Mesodermal cell (in vitro differentiated cells): ENCODE measurements at regions not wholly inside any gene's neighbourhood (a gene's known extent, or its start where the extent isn't known, plus 50 kb on each side); places are given as distances from the start of the nearest gene placed in this dataset.

ENCODE experiments used
- H3K27ac ChIP-seq: 2 replicates; pipeline ENCODE4 v1.7.0; 2013; ENCODE audit warnings: mild to moderate bottlenecking, low read depth, low read length, moderate library complexity; ENCODE audit not compliant: severe bottlenecking
- H3K36me3 ChIP-seq: 2 replicates; pipeline ENCODE4 v1.7.1; 2013; ENCODE audit warnings: mild to moderate bottlenecking, low read length, moderate library complexity; ENCODE audit not compliant: control insufficient read depth, insufficient read depth
- H3K4me1 ChIP-seq: one replicate; pipeline ENCODE4 v1.7.1; 2013; ENCODE audit warnings: mild to moderate bottlenecking, low read length; ENCODE audit not compliant: insufficient read depth, control insufficient read depth, poor library complexity, severe bottlenecking
- H3K4me3 ChIP-seq: 2 replicates; pipeline ENCODE4 v1.7.0; 2013; ENCODE audit warnings: low read length, control low read depth, mild to moderate bottlenecking; ENCODE audit not compliant: insufficient read depth, poor library complexity, severe bottlenecking; ENCODE audit errors: extremely low read depth
- H3K9me3 ChIP-seq: 2 replicates; pipeline ENCODE4 v1.7.1; 2013; ENCODE audit warnings: mild to moderate bottlenecking, low read length, moderate library complexity; ENCODE audit not compliant: control insufficient read depth
- WGBS, 2 experiments: methylation state at CpG; one replicate each; pipeline ENCODE4 v1.1.5; 2013; ENCODE audit warnings: missing lambda C conversion rate in 2 of 2; ENCODE audit not compliant: insufficient coverage in 2 of 2; 5-methylcytosine and 5-hydroxymethylcytosine counted together

DNA sequence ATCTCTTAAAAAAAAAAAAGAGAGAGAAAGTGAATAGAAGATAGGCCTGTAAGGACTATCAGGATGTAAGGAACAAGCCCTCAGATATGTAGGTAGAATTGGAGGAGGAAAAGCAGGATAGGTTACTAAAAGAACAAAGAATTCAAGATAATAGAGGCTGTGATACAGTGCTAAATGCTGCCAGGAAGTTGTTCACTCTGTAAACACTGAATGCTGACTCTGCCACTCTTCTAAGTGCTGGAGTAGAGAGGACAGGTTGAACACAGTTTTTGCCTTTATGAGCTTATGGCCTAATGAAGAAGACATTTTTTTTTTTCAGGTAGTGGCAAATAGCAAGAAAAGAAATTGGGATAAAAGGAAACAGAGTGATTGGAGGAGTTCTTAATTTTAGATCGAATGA lies 90.6 kb upstream of the ZNF678 start:
- peaks cover 3% of the 10 kb centered on the region for H3K4me1 ChIP-seq
- WGBS, 2 experiments, result 85% methylated on average over 1 of the region's 1 CpG; no CpG with 5 or more reads in 1 of the 2 experiments

GRCh38 chr1:227470688-227471087 lies 92.7 kb upstream of the ZNF678 start:
- H3K27ac ChIP-seq, result no peak overlapping the region
- WGBS, 2 experiments, result 88 to 89% methylated on average over 2 of the region's 2 CpGs
- no peak overlapping the region for H3K4me3 ChIP-seq
- no peaks in the 10 kb centered on the region for H3K36me3 ChIP-seq
- peaks cover 3% of the 10 kb centered on the region for H3K4me1 ChIP-seq
- peaks cover 10% of the 10 kb centered on the region for H3K9me3 ChIP-seq

More for the DNA sequence above, 90.6 kb upstream of the ZNF678 start:
- H3K27ac ChIP-seq, result no peak overlapping the region
- H3K9me3 ChIP-seq, result peaks cover 10% of the 10 kb centered on the region
- no peak overlapping the region for H3K4me3 ChIP-seq
- no peaks in the 10 kb centered on the region for H3K36me3 ChIP-seq

DNA sequence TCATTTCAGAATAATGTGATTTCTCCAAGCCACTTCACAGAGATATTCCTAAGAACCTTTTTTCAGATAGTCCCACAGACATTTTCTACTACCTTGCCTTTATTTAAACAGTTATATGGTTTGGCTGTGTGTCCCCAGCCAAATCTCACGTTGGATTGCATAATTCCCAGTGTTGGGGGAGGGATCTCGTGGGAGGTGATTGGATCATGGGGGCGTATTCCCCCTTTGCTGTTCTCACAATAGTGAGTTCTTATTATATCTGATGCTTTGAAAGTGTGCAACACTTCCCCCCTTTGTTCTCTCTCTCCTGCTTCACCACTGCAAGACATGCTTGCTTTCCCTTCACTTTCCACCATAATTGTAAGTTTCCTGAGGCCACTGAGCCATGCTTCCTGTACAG lies 93.6 kb upstream of the ZNF678 start:
- peaks cover 10% of the 10 kb centered on the region for H3K9me3 ChIP-seq
- no peak overlapping the region for H3K27ac ChIP-seq
- H3K4me3 ChIP-seq, result no peak overlapping the region
- H3K4me1 ChIP-seq, result peaks cover 3% of the 10 kb centered on the region
- WGBS, 2 experiments, result 80% methylated on average over 2 of the region's 3 CpGs; no CpG with 5 or more reads in 1 of the 2 experiments
- no peaks in the 10 kb centered on the region for H3K36me3 ChIP-seq

GRCh38 chr1:227466039-227466645 lies 97.2 kb upstream of the ZNF678 start:
- no peak overlapping the region for H3K4me3 ChIP-seq
- no peak overlapping the region for H3K27ac ChIP-seq
- 82 to 93% methylated on average over 5 of the region's 5 CpGs for WGBS, 2 experiments
- H3K36me3 ChIP-seq, result no peaks in the 10 kb centered on the region
- no peaks in the 10 kb centered on the region for H3K4me1 ChIP-seq
- peaks cover 8% of the 10 kb centered on the region for H3K9me3 ChIP-seq

GRCh38 chr1:227465256-227465655 lies 98.1 kb upstream of the ZNF678 start:
- WGBS, 2 experiments, result 78 to 93% methylated on average over 7 of the region's 7 CpGs
- no peaks in the 10 kb centered on the region for H3K36me3 ChIP-seq

GRCh38 chr1:227459977-227460376 lies 103.4 kb upstream of the ZNF678 start:
- 88 to 100% methylated on average over 1 of the region's 1 CpG for WGBS, 2 experiments
- Histone ChIP-seq H3K36me3 (no peaks in the 10 kb centered on the region), H3K4me1 (no peaks in the 10 kb centered on the region), H3K27ac (no peak overlapping the region), H3K4me3 (no peak overlapping the region), H3K9me3 (no peaks in the 10 kb centered on the region)

More at GRCh38 chr1:227465256-227465655, 98.1 kb upstream of the ZNF678 start:
- Histone ChIP-seq H3K4me1 (no peaks in the 10 kb centered on the region), H3K4me3 (no peak overlapping the region), H3K27ac (no peak overlapping the region), H3K9me3 (no peaks in the 10 kb centered on the region)

GRCh38 chr1:227459326-227459841 lies 104.0 kb upstream of the ZNF678 start:
- no peak overlapping the region for H3K27ac ChIP-seq
- H3K4me3 ChIP-seq, result no peak overlapping the region
- no peaks in the 10 kb centered on the region for H3K4me1 ChIP-seq
- no peaks in the 10 kb centered on the region for H3K9me3 ChIP-seq
- no peaks in the 10 kb centered on the region for H3K36me3 ChIP-seq

- Histone ChIP-seq H3K36me3 (no peaks in the 10 kb centered on the region), H3K4me1 (no peaks in the 10 kb centered on the region), H3K27ac (no peak overlapping the region), H3K9me3 (no peaks in the 10 kb centered on the region), H3K4me3 (no peak overlapping the region)
- 81 to 85% methylated on average over 4 of the region's 4 CpGs for WGBS, 2 experiments
These were observed 108.7 kb upstream of the ZNF678 start for GRCh38 chr1:227454686-227455085.

DNA sequence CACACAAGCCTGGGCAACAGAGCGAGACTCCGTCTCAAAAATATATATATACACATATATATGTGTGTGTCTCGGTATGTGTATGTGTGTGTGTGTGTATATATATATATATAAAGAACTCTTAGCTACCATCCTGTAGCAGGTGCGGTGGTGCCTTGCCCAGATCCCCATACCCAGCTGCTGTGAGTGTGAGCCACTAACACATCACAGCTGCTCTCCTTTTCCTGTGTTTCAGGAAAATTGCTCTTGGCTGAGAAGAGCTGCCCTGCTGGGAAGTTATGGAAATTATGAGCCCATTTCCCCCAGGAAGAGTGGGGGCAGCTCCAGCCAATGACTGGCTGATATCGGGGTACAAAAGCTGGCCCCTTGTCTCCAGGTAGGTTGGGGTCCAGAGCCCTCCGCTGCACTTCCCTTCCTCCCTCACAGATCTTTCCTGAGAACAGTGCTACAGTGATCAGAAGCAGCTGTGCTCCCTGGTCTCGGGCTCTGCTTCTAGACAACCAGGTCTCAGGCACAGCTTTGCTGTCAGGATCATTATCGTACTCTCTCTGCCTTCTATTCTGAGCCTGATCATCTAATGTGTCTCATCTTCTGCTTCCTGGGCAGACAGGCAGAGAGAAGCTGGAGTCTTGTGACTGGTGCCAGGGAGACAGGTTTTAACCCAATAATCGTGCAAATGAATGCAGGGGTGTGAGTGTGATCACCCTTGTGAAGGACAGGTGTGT lies 109.6 kb upstream of the ZNF678 start:
- Histone ChIP-seq H3K36me3 (no peaks in the 10 kb centered on the region), H3K9me3 (no peaks in the 10 kb centered on the region), H3K4me3 (no peak overlapping the region), H3K27ac (no peak overlapping the region), H3K4me1 (no peaks in the 10 kb centered on the region)
- WGBS, 2 experiments, result 80 to 95% methylated on average over 4 to 5 of the region's 9 CpGs

DNA sequence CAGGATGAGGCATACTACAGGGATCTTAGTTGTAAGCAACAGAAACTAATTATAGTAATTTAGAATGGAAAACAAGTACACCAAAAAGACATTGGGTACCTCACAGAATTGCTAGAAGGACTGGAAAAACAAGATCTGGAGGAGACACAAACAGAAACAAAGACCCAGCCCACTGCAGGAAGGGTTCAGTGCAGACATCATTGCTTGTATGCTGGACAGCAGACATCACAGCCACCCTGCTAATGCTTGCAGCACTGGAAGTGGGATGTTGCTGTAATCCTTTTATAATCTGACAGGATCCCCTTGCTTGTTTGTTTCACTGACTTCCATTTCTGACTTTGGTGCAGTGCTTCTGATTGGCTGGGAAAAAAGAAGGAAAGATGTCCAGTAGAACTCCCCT lies 111.4 kb upstream of the ZNF678 start:
- Histone ChIP-seq H3K4me3 (no peak overlapping the region), H3K27ac (no peak overlapping the region), H3K36me3 (no peaks in the 10 kb centered on the region), H3K9me3 (no peaks in the 10 kb centered on the region), H3K4me1 (no peaks in the 10 kb centered on the region)

GRCh38 chr1:227451057-227451456 lies 112.3 kb upstream of the ZNF678 start:
- Histone ChIP-seq H3K4me3 (no peak overlapping the region), H3K4me1 (no peaks in the 10 kb centered on the region), H3K9me3 (no peaks in the 10 kb centered on the region), H3K27ac (no peak overlapping the region), H3K36me3 (no peaks in the 10 kb centered on the region)
- 70 to 97% methylated on average over 2 of the region's 2 CpGs for WGBS, 2 experiments
